ENCODE measurements at regions not wholly inside any gene's neighbourhood (a gene's known extent, or its start where the extent isn't known, plus 50 kb on each side); places are given as distances from the start of the nearest gene placed in this dataset.

DNA sequence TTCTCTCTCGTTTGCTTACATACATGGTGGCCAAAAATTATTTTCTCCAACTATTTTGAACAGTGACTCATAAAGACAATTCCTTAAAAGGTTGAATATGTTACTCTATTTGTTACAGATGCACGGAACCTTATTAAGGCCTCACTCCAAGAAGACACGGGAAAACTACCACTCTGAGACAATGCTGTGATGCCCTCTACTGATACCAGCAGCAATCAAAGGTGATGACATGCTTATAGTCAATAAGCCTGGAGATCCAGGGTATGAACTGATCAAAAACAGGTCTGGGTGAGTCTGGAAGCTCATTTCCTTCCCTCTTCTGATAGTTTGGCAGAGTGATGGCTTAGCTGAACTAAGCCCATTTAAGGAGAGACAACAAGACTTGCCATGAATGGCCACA is 563.0 kb downstream of the LRRIQ3 start:
- no peak for DNase-seq

DNA sequence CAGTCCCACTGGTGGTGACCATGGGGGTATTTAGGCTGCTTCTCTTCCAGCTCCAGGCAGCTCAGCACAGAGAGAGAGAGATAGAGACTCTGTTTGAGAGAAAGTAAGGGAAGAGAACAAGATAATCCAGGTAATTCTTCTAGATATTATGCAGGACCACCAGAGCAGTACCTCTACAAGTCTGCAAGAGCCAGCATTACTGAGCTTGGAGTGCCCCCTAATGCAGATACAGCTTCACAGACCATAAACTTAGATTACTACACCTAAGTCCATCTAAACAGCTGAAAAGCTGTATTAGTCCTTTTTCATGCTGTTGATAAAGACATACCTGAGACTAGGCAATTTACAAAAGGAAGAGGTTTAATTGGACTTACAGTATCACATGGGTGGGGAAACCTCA is 570.3 kb downstream of the LRRIQ3 start:
- DNase-seq: no peak

DNA sequence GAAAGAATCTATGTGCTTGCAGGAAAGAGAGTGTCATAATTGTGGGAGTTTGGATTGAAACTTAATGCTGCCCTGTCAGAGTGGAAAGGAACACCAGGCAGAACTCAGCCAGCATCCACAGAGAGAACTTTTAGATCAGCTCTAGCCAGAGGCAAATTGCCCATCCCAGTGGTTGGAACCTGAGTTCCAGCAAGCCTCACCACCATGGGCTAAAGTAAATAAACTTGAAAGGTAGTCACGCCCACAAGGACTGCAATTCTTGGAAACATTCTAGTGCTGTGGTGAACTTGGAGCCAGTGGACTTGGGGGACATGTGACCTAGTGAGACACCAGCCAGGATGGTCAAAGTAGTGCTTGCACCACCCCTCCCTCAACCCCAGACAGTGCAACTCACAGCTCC is 571.6 kb downstream of the LRRIQ3 start:
- no peak for DNase-seq

DNA sequence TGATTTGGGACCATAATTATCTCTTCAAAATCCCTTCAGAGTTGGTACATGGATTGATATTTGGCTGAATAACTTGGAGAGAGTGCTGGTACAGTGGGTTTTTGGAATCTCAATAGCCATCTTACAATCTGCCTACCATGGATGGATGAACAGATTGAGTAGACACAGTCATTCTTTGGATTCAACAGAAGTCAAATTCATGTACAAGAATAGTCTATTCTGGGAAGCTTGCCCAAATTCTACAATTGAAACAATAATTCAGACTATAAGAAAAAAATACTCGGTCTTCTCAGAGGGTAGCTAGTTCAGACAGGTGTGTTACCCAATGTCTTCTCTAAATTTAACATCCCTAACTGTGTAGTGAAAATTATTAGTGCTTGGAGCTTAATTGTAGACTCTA is 574.0 kb downstream of the LRRIQ3 start:
- no peak for DNase-seq

DNA sequence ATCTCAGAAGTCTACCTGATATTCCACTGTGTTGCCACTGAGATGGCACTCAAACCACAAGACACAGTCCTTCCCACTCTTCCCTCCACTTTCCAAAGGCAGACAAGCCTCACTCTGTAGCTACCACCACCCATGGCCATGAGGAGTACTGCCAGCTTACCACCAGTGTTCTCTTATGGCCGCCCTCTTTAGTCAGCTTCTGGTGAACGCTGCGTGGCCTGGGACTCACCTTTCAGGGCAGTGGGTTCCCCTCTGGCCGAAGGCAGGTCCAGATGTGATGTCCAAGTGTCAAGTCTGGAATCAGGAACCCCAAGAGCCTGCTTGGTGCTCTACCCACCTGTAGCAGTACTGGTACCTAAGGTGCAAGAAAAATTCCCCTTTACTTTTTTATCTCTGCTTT is 580.8 kb downstream of the LRRIQ3 start:
- DNase-seq: no peak

DNA sequence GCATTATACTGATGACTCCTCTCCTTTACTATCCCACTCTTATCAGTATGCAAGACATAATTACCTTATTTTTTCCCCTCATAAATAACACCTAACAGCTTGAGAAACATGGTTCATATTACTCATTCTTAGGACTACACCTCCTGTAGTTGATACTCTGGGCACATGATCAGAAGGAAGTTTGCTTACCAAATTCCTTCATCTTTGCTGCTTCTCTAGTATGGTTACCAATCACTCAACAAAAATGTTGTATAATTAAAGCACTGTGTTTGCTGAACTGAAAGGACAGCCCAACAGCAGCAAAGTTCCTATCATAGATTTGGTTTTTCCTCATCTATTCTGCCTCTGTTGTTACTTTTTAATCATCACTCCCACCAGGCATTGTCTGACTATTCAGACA is 586.3 kb downstream of the LRRIQ3 start:
- no peak for DNase-seq

DNA sequence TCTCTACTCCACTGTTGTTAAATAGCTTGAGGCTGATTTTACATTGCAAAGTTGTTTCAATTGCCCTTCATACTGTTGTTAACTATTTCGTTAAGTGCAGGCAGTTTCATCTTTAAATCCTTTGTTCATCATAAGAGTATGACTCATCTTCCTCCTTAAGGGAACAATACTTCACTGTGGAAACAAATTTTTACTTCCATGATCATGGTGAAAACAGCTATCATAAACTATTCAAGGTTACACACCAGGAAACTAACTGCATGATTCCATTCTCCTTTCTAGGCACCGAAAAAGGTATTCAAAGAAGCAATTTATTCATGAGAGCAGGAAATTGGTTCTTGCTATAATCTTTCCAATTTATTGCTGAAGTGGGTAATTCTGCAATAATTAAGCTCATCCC is 593.2 kb downstream of the LRRIQ3 start:
- DNase-seq: no peak

DNA sequence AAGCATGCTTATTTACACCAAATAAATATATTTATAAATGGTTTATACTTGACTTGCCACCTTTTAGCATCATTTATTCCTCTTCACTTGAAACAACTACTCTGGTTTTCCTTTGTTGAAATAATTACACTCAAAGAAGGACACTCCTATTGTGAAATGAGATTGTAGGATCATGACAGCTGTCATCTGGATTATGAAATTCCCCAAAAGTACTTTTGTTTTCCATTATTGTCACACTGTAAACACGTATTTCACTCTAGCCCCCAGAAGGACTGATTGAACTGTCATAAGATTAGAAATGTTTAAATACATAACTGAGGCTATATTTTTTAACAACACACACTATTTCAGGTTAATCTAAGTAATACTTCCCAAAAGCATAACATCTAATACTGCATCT is 593.8 kb downstream of the LRRIQ3 start:
- DNase-seq: no peak

DNA sequence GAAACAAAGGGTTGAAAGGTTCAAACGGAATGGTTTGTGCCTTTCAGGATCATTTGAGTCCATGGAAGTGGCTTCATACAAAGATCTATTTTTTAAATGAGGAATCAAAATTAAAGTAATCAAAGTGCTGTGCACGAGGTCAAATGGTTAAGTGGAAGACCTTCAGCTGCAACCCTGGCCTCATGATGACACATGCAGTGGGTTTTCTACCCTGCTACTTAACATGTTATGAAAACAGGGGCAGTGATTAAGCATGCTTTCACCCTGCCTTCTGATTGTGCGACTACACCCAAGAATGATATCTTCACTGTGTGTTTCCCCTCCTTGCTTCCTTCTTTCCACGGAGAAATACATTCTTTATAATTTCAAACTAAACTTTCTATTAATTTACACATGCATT is 604.2 kb downstream of the LRRIQ3 start:
- no peak for DNase-seq

DNA sequence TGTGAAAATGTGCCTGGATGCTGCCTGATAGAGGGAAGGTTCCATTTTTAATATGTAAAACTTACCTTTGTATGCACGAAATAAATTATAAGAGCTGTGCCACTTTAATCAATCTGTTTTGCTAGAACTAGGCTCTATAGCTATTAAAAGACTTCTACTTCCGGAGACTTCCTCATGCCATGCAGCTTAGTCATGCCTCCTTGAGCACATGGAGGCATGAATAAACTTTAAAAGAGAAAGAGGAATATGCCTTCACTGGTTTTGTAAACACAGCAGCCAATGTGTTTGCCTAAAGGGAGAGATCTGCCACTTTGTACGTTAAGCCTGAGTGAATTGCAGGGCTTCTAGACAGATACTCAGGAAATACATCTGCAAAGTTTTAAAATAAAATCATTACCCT is 604.6 kb downstream of the LRRIQ3 start:
- DNase-seq: no peak

DNA sequence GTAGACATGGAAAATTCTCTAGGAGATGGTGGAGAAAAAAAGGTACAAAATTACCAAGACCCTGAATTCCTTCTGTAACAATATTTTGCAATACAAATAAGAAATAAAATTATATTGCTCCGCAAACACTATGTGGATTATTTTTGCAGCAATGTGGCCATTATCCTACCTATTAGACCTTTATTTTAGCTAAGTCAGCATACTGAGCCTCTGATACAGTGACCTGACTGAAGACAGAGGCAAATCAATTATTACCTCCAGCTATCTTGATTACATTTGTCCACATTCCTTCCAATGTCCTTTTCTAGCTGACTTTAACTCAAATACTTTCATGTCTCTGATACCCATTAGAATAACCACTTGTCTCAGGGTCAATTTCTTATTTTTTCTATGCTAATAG is 610.9 kb downstream of the LRRIQ3 start:
- no peak for DNase-seq

DNA sequence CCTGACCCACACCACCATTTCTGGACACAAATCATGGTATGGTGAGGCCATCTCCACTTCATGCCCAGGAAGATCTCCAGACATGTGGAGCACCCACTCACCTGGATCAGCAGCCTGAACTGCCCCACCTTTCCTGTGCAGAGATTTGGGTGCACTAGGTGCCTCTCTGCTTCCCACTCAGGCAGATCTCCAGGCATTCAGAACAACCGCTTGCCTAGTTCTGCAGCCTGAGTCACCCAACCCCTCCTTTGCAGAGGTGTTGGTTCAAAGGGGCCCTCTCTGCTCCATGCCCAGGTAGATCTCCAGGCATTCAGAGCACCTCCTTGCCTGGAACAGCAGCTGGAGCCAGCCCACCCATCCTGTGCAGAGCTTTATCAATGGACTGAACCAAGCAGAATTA is 620.8 kb downstream of the LRRIQ3 start:
- no peak for DNase-seq

DNA sequence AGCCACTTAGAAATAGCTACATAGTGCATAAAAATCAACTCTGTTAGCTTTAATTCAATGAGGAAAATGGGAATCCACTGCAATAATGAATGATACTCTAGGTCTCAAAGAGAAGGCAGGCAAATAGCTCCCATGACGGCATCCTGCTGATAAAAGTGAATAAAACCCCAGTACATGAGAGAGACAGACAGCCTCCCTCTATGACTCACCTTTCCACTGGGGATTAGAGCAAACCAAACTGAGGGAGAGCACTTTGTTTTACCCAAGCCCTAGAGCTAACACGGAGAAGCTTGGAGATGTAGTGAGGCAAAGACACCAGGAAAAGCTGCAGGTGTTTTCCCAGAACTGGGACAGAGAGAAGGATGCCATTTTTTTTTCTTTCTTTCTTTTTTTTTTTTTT is 621.9 kb downstream of the LRRIQ3 start:
- DNase-seq: no peak

DNA sequence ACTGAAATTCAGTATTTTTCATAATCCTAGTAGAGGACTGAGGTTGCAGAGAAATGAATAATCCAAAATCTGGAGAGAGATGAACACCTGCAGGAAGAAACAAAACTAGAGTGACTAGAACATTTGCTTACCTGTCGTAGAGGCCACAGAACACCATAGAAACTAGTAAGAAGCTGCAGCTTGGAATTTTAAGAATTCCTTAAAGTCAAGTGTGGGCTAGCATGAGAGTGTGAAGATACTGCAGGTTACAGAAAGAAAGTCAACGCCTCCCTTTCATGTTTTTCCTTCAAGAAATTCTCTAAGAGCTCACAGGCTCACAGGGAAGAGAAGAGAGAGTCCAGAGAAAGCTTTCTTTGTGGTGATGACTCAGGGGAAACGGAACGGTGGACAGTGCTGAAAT is 633.7 kb downstream of the LRRIQ3 start:
- DNase-seq: no peak

DNA sequence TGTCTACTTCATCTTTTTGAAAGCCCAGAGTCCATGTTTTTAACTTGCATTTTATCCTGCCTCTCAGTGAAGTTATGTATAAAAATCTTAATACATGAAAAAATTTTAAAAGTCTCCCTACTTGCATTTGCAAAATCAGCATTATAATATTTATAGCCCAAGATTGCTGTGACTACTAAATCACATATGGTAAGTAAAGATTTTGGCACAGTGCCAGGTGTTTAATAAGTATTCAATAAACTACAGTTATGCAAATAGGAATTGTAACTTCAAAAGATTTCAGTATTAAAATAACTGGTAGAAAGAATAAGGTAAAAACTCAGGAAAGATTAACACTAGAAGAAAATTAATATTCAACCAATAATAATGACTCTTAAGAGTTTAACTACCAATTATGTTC is 641.7 kb downstream of the LRRIQ3 start:
- no peak for DNase-seq

DNA sequence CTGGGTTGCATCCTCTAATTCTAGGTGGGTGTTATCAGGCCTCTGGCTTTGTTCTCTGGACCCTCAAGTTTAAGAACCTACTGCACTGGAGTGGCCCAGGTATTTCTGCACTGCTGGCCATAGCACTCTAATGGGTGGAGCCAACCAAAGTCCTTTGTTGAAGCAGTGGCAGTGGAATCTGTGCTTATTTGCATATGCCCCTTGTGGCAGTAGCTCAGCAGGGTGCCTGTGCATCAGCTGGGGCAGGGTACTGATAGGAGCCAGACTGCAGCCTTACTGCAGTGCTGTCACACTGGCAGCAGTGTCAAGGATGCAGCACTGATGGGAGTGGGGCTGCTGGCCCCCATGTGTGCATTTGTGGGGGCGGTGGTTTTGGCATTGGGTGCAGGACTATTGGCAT is 660.6 kb downstream of the LRRIQ3 start:
- DNase-seq: no peak

DNA sequence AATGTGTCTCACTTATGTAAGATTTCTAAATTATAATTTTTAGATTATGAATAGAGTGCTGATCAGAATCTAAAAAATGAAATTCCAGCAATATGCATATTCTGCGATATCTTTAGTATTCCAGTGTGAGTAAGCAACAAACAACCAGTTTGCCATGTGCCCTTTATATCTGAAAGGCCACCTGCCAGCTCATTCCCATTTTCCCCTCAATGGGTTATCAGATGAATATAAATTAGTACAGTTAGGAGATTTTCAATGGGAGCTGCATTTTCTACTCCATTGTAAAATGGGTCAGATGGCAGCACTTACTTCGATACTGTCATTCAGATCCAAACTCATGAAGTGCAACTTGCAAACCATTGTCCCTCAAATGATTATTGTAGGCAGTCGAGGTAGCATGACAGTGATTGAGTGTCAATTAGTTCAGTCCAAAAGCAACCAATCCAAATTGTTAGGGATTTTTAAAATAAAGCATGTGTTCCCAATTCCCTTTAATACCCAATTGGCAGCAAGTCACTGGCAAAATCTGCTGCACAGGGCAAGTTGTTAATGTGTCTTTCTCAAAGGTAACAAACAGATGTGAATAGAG is 680.3 kb downstream of the LRRIQ3 start:
- DNase-seq: no peak

DNA sequence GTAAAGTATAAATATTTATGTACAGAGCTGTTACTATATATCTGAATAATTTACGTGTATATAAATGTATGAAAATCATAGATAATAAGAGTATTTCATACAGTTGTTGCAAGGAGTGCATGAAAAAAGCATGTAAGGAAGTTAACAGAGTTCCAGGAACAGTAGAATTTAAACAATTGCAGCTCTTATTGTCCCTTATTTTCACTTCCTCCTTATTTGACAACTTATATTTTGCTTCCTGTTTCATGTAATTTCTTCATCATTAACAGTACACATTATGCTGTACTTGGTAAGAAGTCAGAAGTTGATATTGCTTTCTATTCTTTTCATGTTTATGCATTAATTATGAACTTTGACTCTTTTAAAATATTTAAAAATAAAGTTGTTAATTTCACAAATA is 681.5 kb downstream of the LRRIQ3 start:
- no peak for DNase-seq

DNA sequence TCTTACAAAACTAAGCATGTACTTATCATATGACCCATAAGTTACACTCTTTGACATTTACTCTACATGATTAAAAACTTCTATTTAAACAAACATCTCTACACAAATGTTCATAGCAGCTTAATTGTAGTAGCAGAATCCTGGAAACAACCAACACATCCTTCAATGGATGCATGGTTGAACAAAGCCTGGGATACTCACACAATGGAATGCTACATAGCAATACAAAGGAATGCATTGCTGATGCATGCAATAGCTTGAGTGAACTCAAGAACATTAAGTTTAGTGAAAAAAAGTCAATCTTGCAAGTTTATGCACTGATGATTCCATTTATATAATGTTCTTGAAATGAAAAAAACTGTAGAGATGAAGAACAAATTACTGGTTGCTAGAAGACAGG is 686.9 kb downstream of the LRRIQ3 start:
- DNase-seq: no peak

DNA sequence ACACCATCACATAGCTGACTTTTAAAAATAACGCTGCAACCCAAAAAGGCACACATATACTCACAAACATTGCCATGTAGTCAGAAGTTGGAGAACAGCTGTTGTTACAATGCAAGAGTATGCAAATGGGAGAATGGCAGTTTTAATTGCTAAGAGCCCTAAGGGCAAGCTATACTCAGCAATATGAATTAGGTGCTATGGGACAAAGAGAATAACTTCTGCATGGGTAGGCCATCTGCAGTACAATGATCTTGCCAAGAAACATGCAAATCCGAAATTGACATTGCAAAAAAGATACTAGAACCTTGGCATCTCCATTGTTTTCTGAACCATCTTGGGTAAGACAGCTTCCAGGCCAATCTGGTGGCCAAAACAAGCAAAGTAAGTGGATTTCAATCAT is 697.8 kb downstream of the LRRIQ3 start:
- no peak for DNase-seq

DNA sequence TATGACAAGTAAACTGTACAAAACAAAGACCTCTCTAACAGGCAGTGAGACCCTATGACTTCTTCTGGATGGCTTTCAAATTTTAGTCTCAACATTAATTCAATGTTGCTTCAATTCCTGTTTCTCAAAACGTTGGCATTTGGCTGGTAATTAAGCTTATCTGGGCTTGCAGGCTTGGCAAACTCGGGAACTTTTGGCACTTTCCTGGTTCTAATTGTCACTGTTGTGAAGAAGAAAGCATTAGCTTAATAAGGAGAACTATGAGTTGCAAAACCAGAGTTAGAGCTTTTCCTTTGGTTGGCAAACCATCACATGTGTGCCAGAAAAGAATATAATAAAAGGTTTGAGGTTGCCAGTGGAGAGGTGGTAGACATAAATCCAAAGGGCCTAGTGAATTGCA is 698.3 kb downstream of the LRRIQ3 start:
- no peak for DNase-seq

DNA sequence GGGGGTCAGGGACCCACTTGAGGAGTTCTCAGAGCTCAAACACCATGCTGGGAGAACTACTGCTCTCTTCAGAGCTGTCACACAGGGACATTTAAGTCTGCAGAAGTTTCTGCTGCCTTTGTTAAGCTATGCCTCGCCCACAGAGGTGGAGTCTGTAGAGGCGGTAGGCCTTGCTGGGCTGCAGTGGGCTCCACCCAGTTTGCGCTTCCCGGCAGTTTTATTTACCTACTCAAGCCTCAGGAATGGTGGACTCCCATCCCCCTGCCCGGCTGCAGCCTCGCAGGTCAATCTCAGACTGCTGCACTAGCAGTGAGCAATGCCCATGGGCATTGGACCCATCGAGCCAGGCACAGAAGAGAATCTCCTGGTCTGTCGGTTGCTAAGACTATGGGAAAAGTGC is 706.4 kb downstream of the LRRIQ3 start:
- DNase-seq: no peak

DNA sequence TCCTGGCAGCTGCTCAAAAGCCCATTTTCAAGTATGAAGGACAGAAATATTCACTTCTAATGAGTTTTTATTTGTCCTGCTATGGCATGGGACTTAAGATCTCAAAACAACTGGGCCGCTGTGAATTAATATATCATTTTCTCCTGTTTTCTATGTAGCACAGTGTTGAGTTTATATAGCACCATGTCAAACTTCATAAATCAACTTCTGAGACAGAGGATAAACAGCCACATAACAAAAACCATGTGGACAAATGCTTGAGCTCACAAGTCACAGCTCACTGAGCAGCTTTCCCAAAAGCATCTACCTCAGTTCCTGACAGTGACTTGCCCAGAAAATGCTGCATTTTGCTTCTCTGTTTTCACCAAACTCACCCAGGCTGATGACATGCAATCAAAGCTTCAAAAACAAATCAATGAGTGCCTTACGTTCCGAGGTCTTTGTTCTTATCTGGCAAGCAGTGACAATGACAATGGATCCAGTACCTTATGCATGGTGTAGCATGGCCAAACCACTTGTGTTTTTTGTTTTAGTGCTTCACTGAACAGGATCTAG is 722.6 kb downstream of the LRRIQ3 start:
- DNase-seq: no peak

DNA sequence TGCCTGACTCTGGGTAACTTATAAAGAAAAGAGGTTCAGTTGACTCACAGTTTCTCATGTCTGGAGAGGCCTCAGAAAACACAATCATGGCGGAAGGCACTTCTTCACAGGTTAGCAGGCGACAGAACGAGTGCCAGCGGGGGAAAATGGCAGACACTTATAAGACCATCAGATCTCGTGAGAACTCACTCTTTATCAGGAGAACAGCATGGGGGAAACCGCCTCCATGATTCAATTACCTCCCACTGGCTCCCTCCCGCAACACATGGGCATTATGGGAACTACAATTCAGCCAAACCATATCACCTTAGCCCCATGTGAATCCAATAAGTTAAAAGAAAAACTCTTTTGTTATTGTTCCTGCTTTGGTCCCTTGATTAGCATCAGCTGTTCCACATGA is 725.2 kb downstream of the LRRIQ3 start:
- no peak for DNase-seq

DNA sequence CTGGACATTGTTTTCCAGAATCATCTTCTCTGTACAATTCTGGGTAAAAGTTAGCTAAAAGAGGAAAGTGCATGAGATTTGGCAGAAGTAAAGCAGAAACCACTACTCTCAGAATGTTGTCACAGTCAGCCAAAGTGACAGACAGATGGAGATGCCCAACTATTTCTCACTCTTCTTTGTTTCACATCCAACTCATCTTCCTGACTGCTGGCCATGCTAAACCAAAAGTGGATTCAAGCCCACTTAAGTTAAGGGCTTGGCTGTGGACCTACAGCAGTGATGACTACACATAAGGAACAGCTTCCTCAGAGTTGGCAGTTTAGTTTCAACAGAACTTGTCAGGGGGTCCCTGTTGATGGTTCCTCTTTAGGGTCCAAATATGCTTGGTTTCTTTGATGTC is 730.2 kb downstream of the LRRIQ3 start:
- no peak for DNase-seq

DNA sequence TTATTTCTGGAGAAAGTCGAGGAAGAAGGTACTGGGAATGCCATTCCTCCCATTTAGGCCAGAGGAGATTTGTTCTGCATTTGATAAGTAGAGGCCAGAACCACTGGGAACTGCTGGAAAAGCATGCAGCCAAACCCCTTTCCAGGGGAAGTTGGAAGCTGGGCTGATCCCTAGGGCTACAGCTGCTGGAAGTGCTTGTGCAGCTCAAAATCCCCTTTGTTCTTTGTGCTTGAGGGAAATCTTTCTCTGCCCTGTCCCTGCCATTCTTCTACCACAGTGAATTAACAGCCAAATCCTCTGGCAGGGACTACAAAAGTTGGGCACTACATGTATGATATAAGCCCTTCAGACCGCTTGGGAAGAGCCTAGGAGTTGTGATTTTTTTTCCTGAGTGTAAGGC is 734.1 kb downstream of the LRRIQ3 start:
- no peak for DNase-seq

All from activated effector memory CD4-positive, alpha-beta T cell treated with anti-CD3 and anti-CD28 coated beads, Interleukin-2, amount 50 U/mL, for 16 hours (primary cell).